ENCODE measurements at regions not wholly inside any gene's neighbourhood (a gene's known extent, or its start where the extent isn't known, plus 50 kb on each side); places are given as distances from the start of the nearest gene placed in this dataset.

DNA sequence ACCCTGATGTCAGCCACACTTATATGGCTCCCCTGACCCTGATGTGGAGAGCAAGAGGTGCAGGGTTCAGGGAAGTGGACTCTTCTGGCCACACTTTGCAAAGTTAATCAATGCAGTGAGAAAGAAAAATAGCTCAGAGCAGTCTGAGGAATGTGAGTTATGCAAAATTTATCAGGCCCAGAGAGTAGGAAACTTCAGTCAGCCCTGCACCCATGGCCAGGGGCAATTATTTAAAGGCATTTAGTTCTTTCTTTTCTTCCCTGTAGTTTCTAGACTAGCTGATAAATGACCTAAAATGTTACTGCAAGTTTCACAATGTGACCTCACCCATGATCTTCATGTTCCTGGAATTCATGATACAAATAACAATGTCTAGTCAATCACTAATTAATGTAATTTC is 143.7 kb upstream of the GGTLC1 start:
- ATAC-seq (ENCODE audit: insufficient read depth, low FRiP score) (no peak), DNase-seq (no peak)
- Histone ChIP-seq H3K27ac (ENCODE audit: low read depth in 1 of 2, low read length in 1 of 2) (no peak overlapping the region), H3K4me1 (ENCODE audit: control insufficient read depth in 5 of 5, insufficient read depth in 5 of 5, low read length in 5 of 5) (peaks cover 0 to 4% (median 0%) of the 10 kb centered on the region in 5 donors), H3K9ac (ENCODE audit: insufficient read depth in 1 of 2, low read length in 2 of 2) (no peak overlapping the region), H3K27me3 (ENCODE audit: control insufficient read depth in 3 of 3, insufficient read depth in 3 of 3, low read length in 2 of 3) (no peaks in the 10 kb centered on the region), H3K9me3 (ENCODE audit: control insufficient read depth in 4 of 4, insufficient read depth in 3 of 4, low read length in 3 of 4) (no peaks in the 10 kb centered on the region), H3K4me3 (no peak overlapping the region), H3K36me3 (ENCODE audit: control insufficient read depth in 4 of 4, insufficient read depth in 4 of 4, low read length in 4 of 4) (no peaks in the 10 kb centered on the region)
- TF ChIP-seq, protein P1, sequence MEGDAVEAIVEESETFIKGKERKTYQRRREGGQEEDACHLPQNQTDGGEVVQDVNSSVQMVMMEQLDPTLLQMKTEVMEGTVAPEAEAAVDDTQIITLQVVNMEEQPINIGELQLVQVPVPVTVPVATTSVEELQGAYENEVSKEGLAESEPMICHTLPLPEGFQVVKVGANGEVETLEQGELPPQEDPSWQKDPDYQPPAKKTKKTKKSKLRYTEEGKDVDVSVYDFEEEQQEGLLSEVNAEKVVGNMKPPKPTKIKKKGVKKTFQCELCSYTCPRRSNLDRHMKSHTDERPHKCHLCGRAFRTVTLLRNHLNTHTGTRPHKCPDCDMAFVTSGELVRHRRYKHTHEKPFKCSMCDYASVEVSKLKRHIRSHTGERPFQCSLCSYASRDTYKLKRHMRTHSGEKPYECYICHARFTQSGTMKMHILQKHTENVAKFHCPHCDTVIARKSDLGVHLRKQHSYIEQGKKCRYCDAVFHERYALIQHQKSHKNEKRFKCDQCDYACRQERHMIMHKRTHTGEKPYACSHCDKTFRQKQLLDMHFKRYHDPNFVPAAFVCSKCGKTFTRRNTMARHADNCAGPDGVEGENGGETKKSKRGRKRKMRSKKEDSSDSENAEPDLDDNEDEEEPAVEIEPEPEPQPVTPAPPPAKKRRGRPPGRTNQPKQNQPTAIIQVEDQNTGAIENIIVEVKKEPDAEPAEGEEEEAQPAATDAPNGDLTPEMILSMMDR (IDR thresholded peaks at IDR 0.05; ENCODE audit: control extremely low read depth, extremely low read depth) = no peak

DNA sequence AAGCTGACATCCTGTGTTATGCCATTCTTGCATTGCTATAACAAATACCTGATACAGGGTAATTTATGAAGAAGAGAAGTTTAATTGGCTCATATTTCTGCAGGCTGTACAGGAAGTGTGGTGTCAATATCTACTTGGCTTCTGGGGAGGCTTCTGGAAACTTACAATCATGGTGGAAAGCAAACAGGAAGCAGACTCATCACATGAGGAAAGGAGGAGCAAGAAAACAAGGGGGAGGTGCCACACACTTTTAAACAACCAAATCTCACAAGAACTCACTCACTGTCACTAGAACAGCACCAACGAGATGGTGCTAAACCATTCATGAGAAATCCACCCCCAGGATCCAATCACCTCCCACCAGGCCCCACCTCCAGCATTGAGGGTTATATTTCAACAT is 143.1 kb upstream of the GGTLC1 start:
- no peak for ATAC-seq (ENCODE audit: insufficient read depth, low FRiP score)

DNA sequence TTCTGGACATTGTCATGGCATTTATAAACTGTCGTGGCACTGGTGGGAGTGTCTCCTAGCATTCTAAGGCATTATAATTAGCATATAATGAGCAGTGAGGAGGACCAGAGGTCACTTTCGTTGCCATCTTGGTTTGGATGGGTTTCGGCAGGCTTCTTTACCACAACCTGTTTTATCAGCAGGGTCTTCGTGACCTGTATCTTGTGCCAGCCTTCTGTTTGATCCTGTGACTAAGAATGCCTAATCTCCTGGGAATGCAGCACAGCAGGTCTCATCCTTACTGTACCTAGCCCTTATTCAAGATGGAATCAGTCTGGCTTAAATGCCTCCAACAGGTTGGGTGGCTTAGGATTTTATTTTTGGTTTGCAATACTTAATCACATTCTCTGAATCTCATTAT is 142.7 kb upstream of the GGTLC1 start:
- no peak overlapping the region for H3K9ac ChIP-seq (ENCODE audit: insufficient read depth in 1 of 2, low read length in 2 of 2)
- no peak for ATAC-seq (ENCODE audit: insufficient read depth, low FRiP score)
- TF ChIP-seq, protein P1 (IDR thresholded peaks at IDR 0.05; ENCODE audit: control extremely low read depth, extremely low read depth) = no peak
- no peak overlapping the region for H3K4me3 ChIP-seq
- H3K27ac ChIP-seq (ENCODE audit: low read depth in 1 of 2, low read length in 1 of 2) = no peak overlapping the region
- H3K36me3 ChIP-seq (ENCODE audit: control insufficient read depth in 4 of 4, insufficient read depth in 4 of 4, low read length in 4 of 4) = no peaks in the 10 kb centered on the region
- no peak for DNase-seq
- H3K9me3 ChIP-seq (ENCODE audit: control insufficient read depth in 4 of 4, insufficient read depth in 3 of 4, low read length in 3 of 4) = no peaks in the 10 kb centered on the region
- H3K4me1 ChIP-seq (ENCODE audit: control insufficient read depth in 5 of 5, insufficient read depth in 5 of 5, low read length in 5 of 5) = peaks cover 0 to 4% (median 0%) of the 10 kb centered on the region in 5 donors
- no peaks in the 10 kb centered on the region for H3K27me3 ChIP-seq (ENCODE audit: control insufficient read depth in 3 of 3, insufficient read depth in 3 of 3, low read length in 2 of 3)
- WGBS, 2 donors = 87 to 91% methylated on average over 4 of the region's 4 CpGs

More for the DNA sequence above, 143.1 kb upstream of the GGTLC1 start:
- TF ChIP-seq, protein P1 (IDR thresholded peaks at IDR 0.05; ENCODE audit: control extremely low read depth, extremely low read depth) = no peak
- H3K27ac ChIP-seq (ENCODE audit: low read depth in 1 of 2, low read length in 1 of 2) = no peak overlapping the region
- peaks cover 0 to 4% (median 0%) of the 10 kb centered on the region in 5 donors for H3K4me1 ChIP-seq (ENCODE audit: control insufficient read depth in 5 of 5, insufficient read depth in 5 of 5, low read length in 5 of 5)
- no peak overlapping the region for H3K4me3 ChIP-seq
- H3K36me3 ChIP-seq (ENCODE audit: control insufficient read depth in 4 of 4, insufficient read depth in 4 of 4, low read length in 4 of 4) = no peaks in the 10 kb centered on the region
- H3K9me3 ChIP-seq (ENCODE audit: control insufficient read depth in 4 of 4, insufficient read depth in 3 of 4, low read length in 3 of 4) = no peaks in the 10 kb centered on the region
- H3K9ac ChIP-seq (ENCODE audit: insufficient read depth in 1 of 2, low read length in 2 of 2) = no peak overlapping the region
- 43 to 75% methylated on average over 1 of the region's 1 CpG for WGBS, 2 donors
- no peak for DNase-seq
- H3K27me3 ChIP-seq (ENCODE audit: control insufficient read depth in 3 of 3, insufficient read depth in 3 of 3, low read length in 2 of 3) = no peaks in the 10 kb centered on the region

DNA sequence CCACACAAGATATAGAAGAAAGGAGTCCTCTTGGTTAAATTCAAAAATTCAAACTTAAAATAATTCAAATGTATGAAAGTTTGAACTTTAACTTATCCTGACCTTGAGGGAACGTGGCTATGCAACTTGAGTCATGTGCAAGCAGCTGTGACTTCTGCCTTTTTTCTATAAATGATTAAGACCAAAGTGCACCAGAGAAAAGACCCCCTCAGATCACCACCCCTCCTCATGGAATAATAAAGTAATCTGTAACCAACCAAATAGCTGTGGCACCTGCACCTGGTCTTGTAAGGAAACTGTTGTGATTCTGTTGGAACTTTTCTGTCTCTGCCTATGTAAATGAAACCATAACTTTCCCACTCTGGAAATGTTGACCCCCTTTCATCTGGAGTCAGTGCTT is 141.1 kb upstream of the GGTLC1 start:
- no peak overlapping the region for H3K27ac ChIP-seq (ENCODE audit: low read depth in 1 of 2, low read length in 1 of 2)
- peaks cover 0 to 7% (median 0%) of the 10 kb centered on the region in 4 donors for H3K9me3 ChIP-seq (ENCODE audit: control insufficient read depth in 4 of 4, insufficient read depth in 3 of 4, low read length in 3 of 4)
- TF ChIP-seq, protein P1 (IDR thresholded peaks at IDR 0.05; ENCODE audit: control extremely low read depth, extremely low read depth) = no peak
- ATAC-seq (ENCODE audit: insufficient read depth, low FRiP score) = no peak
- no peak for DNase-seq
- WGBS, 2 donors = 74 to 84% methylated on average over 1 of the region's 1 CpG
- no peak overlapping the region for H3K9ac ChIP-seq (ENCODE audit: insufficient read depth in 1 of 2, low read length in 2 of 2)
- H3K4me3 ChIP-seq = no peak overlapping the region
- H3K36me3 ChIP-seq (ENCODE audit: control insufficient read depth in 4 of 4, insufficient read depth in 4 of 4, low read length in 4 of 4) = no peaks in the 10 kb centered on the region
- no peaks in the 10 kb centered on the region for H3K27me3 ChIP-seq (ENCODE audit: control insufficient read depth in 3 of 3, insufficient read depth in 3 of 3, low read length in 2 of 3)
- peaks cover 0 to 4% (median 0%) of the 10 kb centered on the region in 5 donors for H3K4me1 ChIP-seq (ENCODE audit: control insufficient read depth in 5 of 5, insufficient read depth in 5 of 5, low read length in 5 of 5)
